ENCODE measurements at regions not wholly inside any gene's neighbourhood (a gene's known extent, or its start where the extent isn't known, plus 50 kb on each side); places are given as distances from the start of the nearest gene placed in this dataset.
"Not testable (repeated sequence)": the region's sequence is repeated elsewhere in the genome, so short reads cannot be mapped to it uniquely, and the experiment has no call there.

DNA sequence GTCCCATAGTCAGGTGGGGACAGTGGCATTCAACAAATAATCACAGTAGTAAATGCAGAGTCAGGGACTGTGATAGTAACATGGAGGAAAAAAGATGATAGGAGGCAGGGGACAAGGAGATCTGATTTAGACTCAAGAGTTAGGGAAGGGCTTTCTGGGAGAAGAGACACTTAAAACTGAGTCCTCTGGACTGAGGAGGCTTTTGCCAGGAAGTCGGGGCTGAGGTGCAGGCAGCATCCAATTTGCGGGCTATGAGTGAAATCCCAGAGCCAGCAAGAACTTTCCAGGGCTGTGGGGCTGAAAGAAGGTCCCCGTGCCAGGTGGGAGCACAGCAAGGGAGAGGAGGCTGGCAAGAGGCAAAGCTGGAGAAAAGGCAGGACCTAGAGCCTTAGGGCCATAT, 124.1 kb downstream of the KIF4B start:
- H3K4me3 ChIP-seq (ENCODE audit: control insufficient read depth, low read depth, low read length) = no peak overlapping the region
- TF ChIP-seq, protein P1, sequence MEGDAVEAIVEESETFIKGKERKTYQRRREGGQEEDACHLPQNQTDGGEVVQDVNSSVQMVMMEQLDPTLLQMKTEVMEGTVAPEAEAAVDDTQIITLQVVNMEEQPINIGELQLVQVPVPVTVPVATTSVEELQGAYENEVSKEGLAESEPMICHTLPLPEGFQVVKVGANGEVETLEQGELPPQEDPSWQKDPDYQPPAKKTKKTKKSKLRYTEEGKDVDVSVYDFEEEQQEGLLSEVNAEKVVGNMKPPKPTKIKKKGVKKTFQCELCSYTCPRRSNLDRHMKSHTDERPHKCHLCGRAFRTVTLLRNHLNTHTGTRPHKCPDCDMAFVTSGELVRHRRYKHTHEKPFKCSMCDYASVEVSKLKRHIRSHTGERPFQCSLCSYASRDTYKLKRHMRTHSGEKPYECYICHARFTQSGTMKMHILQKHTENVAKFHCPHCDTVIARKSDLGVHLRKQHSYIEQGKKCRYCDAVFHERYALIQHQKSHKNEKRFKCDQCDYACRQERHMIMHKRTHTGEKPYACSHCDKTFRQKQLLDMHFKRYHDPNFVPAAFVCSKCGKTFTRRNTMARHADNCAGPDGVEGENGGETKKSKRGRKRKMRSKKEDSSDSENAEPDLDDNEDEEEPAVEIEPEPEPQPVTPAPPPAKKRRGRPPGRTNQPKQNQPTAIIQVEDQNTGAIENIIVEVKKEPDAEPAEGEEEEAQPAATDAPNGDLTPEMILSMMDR (conservative IDR thresholded peaks at IDR 0.05; ENCODE audit: control insufficient read depth, insufficient read depth, low read depth, low read length) = no peak
- DNase-seq (ENCODE audit: low read depth) = no peak

DNA sequence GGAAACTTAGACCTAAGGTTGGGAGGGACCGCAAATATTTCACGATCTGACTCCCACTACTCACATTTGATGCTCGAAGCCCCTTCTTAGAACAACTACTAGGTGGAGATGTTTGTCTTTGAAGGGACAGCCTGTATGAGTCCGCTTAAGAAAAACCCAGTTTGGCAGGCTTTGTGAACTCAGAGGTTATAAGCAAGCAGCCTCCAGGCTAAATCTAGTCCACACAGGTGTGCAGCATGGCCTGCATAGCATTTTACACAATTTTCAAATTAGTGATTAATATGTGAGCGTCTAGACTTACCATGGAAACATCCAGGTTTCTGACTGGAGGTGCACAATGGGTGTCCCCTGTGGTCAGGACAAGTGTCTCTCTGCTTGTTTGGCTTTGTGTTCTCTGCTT, 127.1 kb downstream of the KIF4B start:
- no peak for DNase-seq (ENCODE audit: low read depth)
- TF ChIP-seq, protein P1 (conservative IDR thresholded peaks at IDR 0.05; ENCODE audit: control insufficient read depth, insufficient read depth, low read depth, low read length) = no peak

DNA sequence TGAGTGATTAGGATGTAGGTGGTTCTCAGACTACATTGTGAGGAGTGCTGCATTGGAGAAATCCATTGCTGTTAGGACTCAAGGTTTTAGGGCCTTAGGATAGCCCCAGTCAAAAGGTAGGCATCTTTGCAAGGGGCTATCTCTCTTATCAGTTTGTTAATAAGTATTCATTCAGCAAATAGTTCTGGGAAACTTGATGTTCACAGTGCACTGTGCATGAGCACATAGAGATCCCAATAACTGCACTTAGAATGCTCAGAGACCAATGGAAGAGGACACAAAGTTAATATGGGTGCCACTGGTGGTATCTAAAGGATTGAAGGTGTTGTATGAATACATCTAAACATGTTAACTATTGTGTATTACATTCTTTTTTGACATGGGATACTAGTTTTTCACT, 131.4 kb downstream of the KIF4B start:
- TF ChIP-seq, protein P1 (conservative IDR thresholded peaks at IDR 0.05; ENCODE audit: control insufficient read depth, insufficient read depth, low read depth, low read length) = no peak
- DNase-seq (ENCODE audit: low read depth) = no peak
- H3K4me3 ChIP-seq (ENCODE audit: control insufficient read depth, low read depth, low read length) = no peak overlapping the region

More for the DNA sequence above, 127.1 kb downstream of the KIF4B start:
- H3K4me3 ChIP-seq (ENCODE audit: control insufficient read depth, low read depth, low read length) = no peak overlapping the region

DNA sequence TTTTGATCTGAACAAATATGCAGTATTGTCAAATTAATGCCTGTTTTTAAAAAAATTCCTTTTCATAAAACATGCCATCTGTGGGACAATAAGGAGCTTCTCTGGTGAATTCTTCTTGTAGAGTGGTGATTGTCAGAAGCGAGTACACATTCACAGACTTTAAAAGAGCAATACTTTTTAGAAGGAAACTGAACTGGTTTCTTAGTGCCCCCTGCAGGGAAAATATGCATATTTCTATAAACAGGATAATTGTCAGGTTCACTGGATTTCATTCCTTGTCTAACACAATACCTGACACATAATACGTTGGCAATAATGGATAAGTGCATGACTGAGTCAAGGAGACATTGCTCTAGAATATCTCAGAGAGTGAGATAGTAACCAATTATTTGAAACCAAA, 133.7 kb downstream of the KIF4B start:
- no peak overlapping the region for H3K4me3 ChIP-seq (ENCODE audit: control insufficient read depth, low read depth, low read length)
- TF ChIP-seq, protein P1 (conservative IDR thresholded peaks at IDR 0.05; ENCODE audit: control insufficient read depth, insufficient read depth, low read depth, low read length) = peak; percentile 47
- DNase-seq (ENCODE audit: low read depth) = peak; percentile 16

DNA sequence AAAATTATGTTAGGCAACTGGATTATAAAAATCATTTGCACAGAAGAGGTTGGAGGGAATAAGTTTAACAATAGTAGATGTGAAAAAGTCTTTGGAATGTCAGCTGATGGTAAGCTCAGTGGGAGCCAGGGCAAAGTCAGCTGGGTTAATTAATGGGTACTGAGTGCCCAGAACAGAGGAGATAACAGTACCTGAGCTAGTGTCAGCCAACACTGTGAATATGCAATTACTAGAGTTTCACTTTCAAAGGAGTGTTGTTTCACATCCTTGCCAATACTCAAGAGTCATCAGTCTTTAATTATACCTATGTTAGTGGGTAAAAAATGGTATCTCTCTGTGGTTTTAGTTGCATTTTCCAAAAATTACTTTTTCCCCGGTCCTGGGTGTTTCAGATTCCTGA, 135.1 kb downstream of the KIF4B start:
- no peak overlapping the region for H3K4me3 ChIP-seq (ENCODE audit: control insufficient read depth, low read depth, low read length)
- TF ChIP-seq, protein P1 (conservative IDR thresholded peaks at IDR 0.05; ENCODE audit: control insufficient read depth, insufficient read depth, low read depth, low read length) = no peak
- no peak for DNase-seq (ENCODE audit: low read depth)

DNA sequence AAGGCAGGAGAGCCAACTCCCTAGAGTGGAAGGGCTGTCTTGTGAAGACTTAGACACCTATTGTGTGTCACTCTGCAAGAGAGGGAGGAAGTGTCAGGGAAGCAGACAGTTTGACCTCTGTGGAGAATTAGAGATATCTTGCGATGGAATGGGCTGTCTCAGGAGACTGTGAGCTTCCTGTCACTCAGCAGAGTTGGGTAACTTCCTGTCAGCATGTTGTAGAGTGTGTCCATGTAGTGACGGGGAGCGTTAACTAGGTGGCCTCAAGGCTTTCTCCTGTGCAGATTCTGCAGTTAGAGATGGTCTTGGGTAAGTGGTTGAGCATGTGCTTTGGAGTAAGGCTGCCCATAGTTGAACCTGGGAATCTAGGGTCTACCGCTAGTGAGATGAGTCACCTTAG, 136.5 kb downstream of the KIF4B start:
- DNase-seq (ENCODE audit: low read depth) = no peak
- H3K4me3 ChIP-seq (ENCODE audit: control insufficient read depth, low read depth, low read length) = no peak overlapping the region
- TF ChIP-seq, protein P1 (conservative IDR thresholded peaks at IDR 0.05; ENCODE audit: control insufficient read depth, insufficient read depth, low read depth, low read length) = no peak

DNA sequence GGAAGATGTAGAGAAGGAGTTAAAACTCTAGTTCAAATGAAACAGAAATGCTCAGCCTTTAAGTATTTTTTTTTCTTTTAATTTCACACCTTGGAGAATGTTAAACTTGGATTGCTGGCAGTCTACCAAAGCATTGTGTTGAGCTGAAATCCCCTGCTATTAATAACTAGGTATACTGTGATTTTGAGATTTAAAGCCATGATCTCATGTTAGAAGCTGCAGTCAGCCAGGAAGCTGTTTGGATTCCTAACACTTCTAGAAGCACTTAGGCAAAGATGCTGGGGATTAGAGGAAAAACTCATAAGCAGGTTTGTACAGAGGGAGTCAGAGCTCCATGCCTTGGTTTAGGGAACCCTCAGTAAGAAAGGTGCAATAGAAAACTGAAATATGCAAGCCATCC, 141.4 kb downstream of the KIF4B start:
- DNase-seq (ENCODE audit: low read depth) = no peak
- TF ChIP-seq, protein P1 (conservative IDR thresholded peaks at IDR 0.05; ENCODE audit: control insufficient read depth, insufficient read depth, low read depth, low read length) = no peak
- no peak overlapping the region for H3K4me3 ChIP-seq (ENCODE audit: control insufficient read depth, low read depth, low read length)

DNA sequence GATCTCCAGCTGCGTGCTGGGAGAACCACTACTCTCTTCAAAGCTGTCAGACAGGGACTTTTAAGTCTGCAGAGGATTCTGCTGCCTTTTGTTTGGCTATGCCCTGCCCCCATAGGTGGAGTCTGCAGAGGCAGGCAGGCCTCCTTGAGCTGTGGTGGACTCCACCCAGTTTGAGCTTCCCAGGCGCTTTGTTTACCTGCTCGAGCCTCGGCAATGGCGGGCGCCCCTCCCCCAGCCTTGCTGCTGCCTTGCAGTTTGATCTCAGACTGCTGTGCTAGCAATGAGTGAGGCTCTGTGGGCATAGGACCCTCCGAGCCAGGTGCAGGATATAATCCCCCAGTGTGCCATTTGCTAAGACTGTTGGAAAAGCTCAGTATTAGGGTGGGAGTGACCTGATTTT, 149.5 kb downstream of the KIF4B start:
- not testable (repeated sequence) for H3K4me3 ChIP-seq (ENCODE audit: control insufficient read depth, low read depth, low read length); DNase-seq (ENCODE audit: low read depth)
